ENCODE measurements at regions not wholly inside any gene's neighbourhood (a gene's known extent, or its start where the extent isn't known, plus 50 kb on each side); places are given as distances from the start of the nearest gene placed in this dataset.

DNA sequence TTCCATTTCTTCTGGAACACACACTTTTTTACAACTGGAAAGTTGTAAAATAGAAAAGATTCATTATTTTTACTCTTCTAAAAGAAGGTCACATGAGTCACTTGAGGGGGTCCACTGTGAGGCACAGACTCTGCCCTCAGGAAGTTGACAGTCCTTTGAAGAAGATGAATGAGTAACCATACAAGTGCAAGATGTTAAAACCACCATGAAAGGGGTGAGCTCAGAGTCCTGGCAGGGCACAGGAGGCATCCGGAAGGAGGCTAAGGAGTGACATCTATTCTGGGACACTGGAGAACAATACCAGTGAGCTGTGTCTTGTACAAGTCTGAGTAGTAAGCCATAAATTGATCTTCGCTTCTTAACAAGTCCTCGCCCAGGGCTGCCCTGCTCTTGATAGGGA is 126.0 kb upstream of the FRMD6 start:
- Histone ChIP-seq H3K36me3 (no peaks in the 10 kb centered on the region), H3K27me3 (ENCODE audit: insufficient read depth, low read depth, severe bottlenecking) (no peaks in the 10 kb centered on the region), H3K4me3 (ENCODE audit: low read depth, low read length) (no peak overlapping the region), H3K27ac (no peak overlapping the region), H3K9me3 (ENCODE audit: severe bottlenecking) (no peaks in the 10 kb centered on the region)
- DNase-seq, result no peak
- no peak for TF ChIP-seq CTCF (IDR thresholded peaks at IDR 0.05; ENCODE audit: low read depth, low read length)

DNA sequence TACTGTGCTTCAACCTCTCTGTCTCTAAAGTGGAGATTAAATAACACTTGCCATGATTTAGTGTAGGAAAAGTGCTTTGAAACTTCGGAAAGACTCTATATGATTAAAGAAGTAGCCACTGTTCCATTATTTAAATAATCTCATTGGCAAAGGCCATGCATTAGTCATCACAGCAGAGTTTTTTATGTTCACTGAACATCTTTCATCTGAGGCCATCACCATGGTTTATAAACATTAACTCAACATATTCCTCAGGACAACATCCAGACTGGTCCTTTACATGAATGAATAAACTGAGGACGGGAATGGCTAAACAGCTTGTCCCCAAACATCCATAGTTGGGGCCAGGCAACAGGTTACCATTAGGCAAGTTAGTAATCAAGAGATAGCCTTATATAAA is 124.6 kb upstream of the FRMD6 start:
- H3K4me3 ChIP-seq (ENCODE audit: low read depth, low read length), result no peak overlapping the region
- no peak for DNase-seq
- H3K9me3 ChIP-seq (ENCODE audit: severe bottlenecking), result no peaks in the 10 kb centered on the region
- H3K36me3 ChIP-seq, result no peaks in the 10 kb centered on the region
- H3K27ac ChIP-seq, result no peak overlapping the region
- no peaks in the 10 kb centered on the region for H3K27me3 ChIP-seq (ENCODE audit: insufficient read depth, low read depth, severe bottlenecking)
- no peak for TF ChIP-seq CTCF (IDR thresholded peaks at IDR 0.05; ENCODE audit: low read depth, low read length)

DNA sequence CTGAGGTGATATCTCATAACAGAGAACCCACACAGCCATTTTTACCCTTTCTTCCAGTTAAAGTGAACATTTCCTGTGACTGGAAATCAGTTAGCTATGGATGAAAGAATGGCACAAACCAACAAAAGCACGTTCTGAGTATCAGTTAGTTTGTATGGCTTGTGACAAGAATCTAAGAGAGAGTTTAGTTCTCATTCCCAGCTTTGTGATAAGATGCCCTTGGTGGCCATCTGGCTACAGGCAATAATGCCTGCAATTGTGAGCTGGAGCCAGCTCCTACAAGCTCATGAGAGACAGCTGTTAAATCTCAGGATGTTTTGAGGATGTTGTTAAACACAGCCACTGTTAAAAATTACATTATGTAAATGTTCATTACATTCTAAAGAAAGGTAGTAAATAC is 122.0 kb upstream of the FRMD6 start:
- H3K9me3 ChIP-seq (ENCODE audit: severe bottlenecking), result no peaks in the 10 kb centered on the region
- no peak for TF ChIP-seq CTCF (IDR thresholded peaks at IDR 0.05; ENCODE audit: low read depth, low read length)
- H3K36me3 ChIP-seq, result no peaks in the 10 kb centered on the region
- no peak overlapping the region for H3K4me3 ChIP-seq (ENCODE audit: low read depth, low read length)
- H3K27me3 ChIP-seq (ENCODE audit: insufficient read depth, low read depth, severe bottlenecking), result no peaks in the 10 kb centered on the region
- peak; percentile 44 for DNase-seq
- peak overlapping the region; percentile 13; the same call in 1 of the 2 replicates for H3K27ac ChIP-seq

DNA sequence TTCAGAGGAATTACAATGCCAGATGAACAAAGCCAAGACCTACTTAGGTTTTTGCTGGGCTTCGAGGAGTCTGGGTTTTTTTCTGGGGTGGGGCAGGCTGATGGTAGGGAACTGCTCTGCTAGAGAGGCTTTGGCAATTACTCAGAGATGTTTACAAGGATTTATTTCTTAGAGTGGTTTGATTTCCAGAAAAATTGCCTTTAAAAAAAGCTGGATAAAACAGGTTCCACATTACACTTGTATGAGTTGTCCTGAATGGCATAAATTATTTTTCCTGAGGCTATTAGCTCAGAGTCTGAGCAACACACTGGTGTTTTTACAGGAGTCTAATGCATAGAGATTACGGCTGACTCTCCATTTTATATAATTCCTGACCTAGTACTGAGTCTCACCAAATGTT is 118.5 kb upstream of the FRMD6 start:
- peaks cover 4% of the 10 kb centered on the region for H3K9me3 ChIP-seq (ENCODE audit: severe bottlenecking)
- no peaks in the 10 kb centered on the region for H3K36me3 ChIP-seq
- no peaks in the 10 kb centered on the region for H3K27me3 ChIP-seq (ENCODE audit: insufficient read depth, low read depth, severe bottlenecking)
- DNase-seq, result no peak
- no peak overlapping the region for H3K27ac ChIP-seq
- no peak for TF ChIP-seq CTCF (IDR thresholded peaks at IDR 0.05; ENCODE audit: low read depth, low read length)
- H3K4me3 ChIP-seq (ENCODE audit: low read depth, low read length), result no peak overlapping the region

- no peak overlapping the region for H3K4me3 ChIP-seq (ENCODE audit: low read depth, low read length)
- H3K9me3 ChIP-seq (ENCODE audit: severe bottlenecking), result peaks cover 4% of the 10 kb centered on the region
- H3K36me3 ChIP-seq, result no peaks in the 10 kb centered on the region
- no peak for TF ChIP-seq CTCF (IDR thresholded peaks at IDR 0.05; ENCODE audit: low read depth, low read length)
- no peak for DNase-seq
- H3K27ac ChIP-seq, result no peak overlapping the region
- H3K27me3 ChIP-seq (ENCODE audit: insufficient read depth, low read depth, severe bottlenecking), result no peaks in the 10 kb centered on the region
Observed at GRCh38 chr14:51533872-51534553, 117.7 kb upstream of the FRMD6 start.

DNA sequence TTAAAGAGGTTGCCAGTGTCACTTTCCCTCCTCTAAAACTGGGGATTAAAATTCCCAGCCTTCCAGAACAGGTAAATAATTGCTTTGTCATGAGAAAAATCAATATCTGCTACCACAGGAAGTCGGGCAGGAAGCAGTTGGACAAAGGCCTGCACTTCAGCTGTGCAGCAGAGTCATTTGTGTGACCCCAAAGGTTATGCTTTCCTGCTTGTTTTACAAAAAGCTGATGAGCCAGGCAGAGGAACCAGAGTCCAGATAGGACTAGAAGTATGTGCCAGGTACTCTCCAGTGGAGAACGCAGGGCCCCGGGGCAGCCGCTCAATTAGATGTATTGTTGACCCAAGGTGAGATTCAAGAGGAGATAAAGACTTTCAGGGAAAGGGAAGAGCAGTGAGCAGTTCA is 117.1 kb upstream of the FRMD6 start:
- H3K4me3 ChIP-seq (ENCODE audit: low read depth, low read length), result no peak overlapping the region
- no peak for TF ChIP-seq CTCF (IDR thresholded peaks at IDR 0.05; ENCODE audit: low read depth, low read length)
- no peaks in the 10 kb centered on the region for H3K36me3 ChIP-seq
- no peak overlapping the region for H3K27ac ChIP-seq
- H3K9me3 ChIP-seq (ENCODE audit: severe bottlenecking), result peaks cover 4% of the 10 kb centered on the region
- H3K27me3 ChIP-seq (ENCODE audit: insufficient read depth, low read depth, severe bottlenecking), result no peaks in the 10 kb centered on the region
- no peak for DNase-seq
